H9 (cell line): ENCODE measurements at regions not wholly inside any gene's neighbourhood (a gene's known extent, or its start where the extent isn't known, plus 50 kb on each side); places are given as distances from the start of the nearest gene placed in this dataset.

Experiments used
- DNase-seq: peaks from one replicate; pipeline ENCODE4 v3.0.0-alpha.2; 2017
- H2AFZ ChIP-seq: one replicate; pipeline ENCODE4 v1.6.1; 2013; ENCODE audit warnings: mild to moderate bottlenecking, low read length, control low read depth, moderate library complexity
- H2AK5ac ChIP-seq: 2 replicates; pipeline ENCODE4 v1.6.1; 2013; ENCODE audit warnings: low read length, control low read depth, mixed read lengths; ENCODE audit not compliant: insufficient read length
- H2BK120ac ChIP-seq: one replicate; pipeline ENCODE4 v1.6.1; 2013; ENCODE audit warnings: low read depth, mild to moderate bottlenecking, low read length, control low read depth, inconsistent platforms; ENCODE audit not compliant: poor library complexity, severe bottlenecking
- H2BK12ac ChIP-seq: 2 replicates; pipeline ENCODE4 v1.6.1; 2013; ENCODE audit warnings: low read length, control low read depth, mixed read lengths, low read depth; ENCODE audit not compliant: insufficient read length
- H2BK15ac ChIP-seq: 2 replicates; pipeline ENCODE4 v1.6.1; 2013; ENCODE audit warnings: low read depth, low read length, control low read depth
- H2BK20ac ChIP-seq: one replicate; pipeline ENCODE4 v1.6.1; 2013; ENCODE audit warnings: low read depth, mild to moderate bottlenecking, low read length, control low read depth, inconsistent platforms; ENCODE audit not compliant: poor library complexity, severe bottlenecking
- H2BK5ac ChIP-seq: 2 replicates; pipeline ENCODE4 v1.6.1; 2013; ENCODE audit warnings: low read length, control low read depth, mixed read lengths; ENCODE audit not compliant: insufficient read length
- H3K14ac ChIP-seq: 2 replicates; pipeline ENCODE4 v1.6.1; 2013; ENCODE audit warnings: low read length, control low read depth; ENCODE audit not compliant: insufficient read depth
- H3K18ac ChIP-seq: 2 replicates; pipeline ENCODE4 v1.6.1; 2013; ENCODE audit warnings: low read depth, mild to moderate bottlenecking, mixed read lengths, low read length, control low read depth; ENCODE audit not compliant: insufficient read length
- H3K23ac ChIP-seq: 2 replicates; pipeline ENCODE4 v1.6.1; 2013; ENCODE audit warnings: low read length, control low read depth, mixed read lengths, low read depth; ENCODE audit not compliant: insufficient read length
- H3K23me2 ChIP-seq: 2 replicates; pipeline ENCODE4 v1.6.1; 2013; ENCODE audit warnings: low read depth, mild to moderate bottlenecking, mixed read lengths, low read length, control low read depth; ENCODE audit not compliant: insufficient read length, poor library complexity, severe bottlenecking
- H3K27ac ChIP-seq: 2 replicates; pipeline ENCODE4 v1.5.1; 2013; ENCODE audit warnings: low read length, control low read depth, mixed read lengths, low read depth; ENCODE audit not compliant: insufficient read length
- H3K27me3 ChIP-seq: 2 replicates; pipeline ENCODE4 v1.6.1; 2013; ENCODE audit warnings: low read length, control low read depth, inconsistent platforms; ENCODE audit not compliant: insufficient read depth
- H3K4ac ChIP-seq: 2 replicates; pipeline ENCODE4 v1.6.1; 2013; ENCODE audit warnings: low read depth, mild to moderate bottlenecking, control low read depth, inconsistent platforms, low read length, moderate library complexity
- H3K4me1 ChIP-seq: 2 replicates; pipeline ENCODE4 v1.6.1; 2013; ENCODE audit warnings: low read length, control low read depth, inconsistent platforms; ENCODE audit not compliant: insufficient read depth
- H3K4me2 ChIP-seq: 2 replicates; pipeline ENCODE4 v1.6.1; 2013; ENCODE audit warnings: low read length, control low read depth, mixed read lengths; ENCODE audit not compliant: insufficient read length, insufficient read depth
- H3K56ac ChIP-seq: 2 replicates; pipeline ENCODE4 v1.6.1; 2013; ENCODE audit warnings: low read depth, mild to moderate bottlenecking, mixed read lengths, low read length, control low read depth; ENCODE audit not compliant: insufficient read length
- H3K79me1 ChIP-seq: 2 replicates; pipeline ENCODE4 v1.6.1; 2013; ENCODE audit warnings: low read depth, mild to moderate bottlenecking, moderate library complexity, low read length, control low read depth, inconsistent platforms; ENCODE audit not compliant: insufficient read depth, poor library complexity, severe bottlenecking
- H3K79me2 ChIP-seq: 2 replicates; pipeline ENCODE4 v1.6.1; 2013; ENCODE audit warnings: low read length, control low read depth, inconsistent platforms; ENCODE audit not compliant: insufficient read depth
- H3K9ac ChIP-seq: 2 replicates; pipeline ENCODE4 v1.6.1; 2013; ENCODE audit warnings: low read length, control low read depth, mixed read lengths; ENCODE audit not compliant: insufficient read length; ENCODE audit errors: extremely low read depth
- H3K9me3 ChIP-seq: one replicate; pipeline ENCODE4 v1.6.1; 2013; ENCODE audit warnings: low read depth, low read length, inconsistent platforms; ENCODE audit not compliant: control insufficient read depth
- H3T11ph ChIP-seq: one replicate; pipeline ENCODE4 v1.6.1; 2013; ENCODE audit warnings: mild to moderate bottlenecking, low read length, control low read depth, inconsistent platforms
- H4K20me1 ChIP-seq: one replicate; pipeline ENCODE4 v1.6.1; 2013; ENCODE audit not compliant: control insufficient read depth, insufficient read length, insufficient read depth
- H4K5ac ChIP-seq: 2 replicates; pipeline ENCODE4 v1.6.1; 2013; ENCODE audit warnings: low read depth, mild to moderate bottlenecking, mixed read lengths, low read length, control low read depth; ENCODE audit not compliant: insufficient read length
- H4K8ac ChIP-seq: replicated peaks from 2 replicates; pipeline ENCODE4 v1.6.1; 2013; ENCODE audit warnings: low read length, control low read depth, mixed read lengths, low read depth; ENCODE audit not compliant: insufficient read length
- H4K91ac ChIP-seq: 2 replicates; pipeline ENCODE4 v1.6.1; 2013; ENCODE audit warnings: low read depth, mild to moderate bottlenecking, moderate library complexity, mixed read lengths, low read length, control low read depth; ENCODE audit not compliant: insufficient read length
- H3K27ac Mint-ChIP-seq, 3 experiments: 2 replicates in 2 of 3; 3 replicates in 1 of 3; pipeline ENCODE4 v1.8.0; 2020 to 2021; ENCODE audit warnings: mixed read lengths in 3 of 3, mild to moderate bottlenecking in 1 of 3, moderate library complexity in 1 of 3
- H3K27me3 Mint-ChIP-seq: 2 replicates; pipeline ENCODE4 v1.8.0; 2021; ENCODE audit warnings: low read depth, mild to moderate bottlenecking, moderate library complexity, mixed read lengths
- H3K36me3 Mint-ChIP-seq, 3 experiments: 2 replicates in 2 of 3; 3 replicates in 1 of 3; pipeline ENCODE4 v1.8.0; 2020 to 2021; ENCODE audit warnings: low read depth in 3 of 3, mixed read lengths in 3 of 3; ENCODE audit not compliant: insufficient read depth in 1 of 3
- H3K4me1 Mint-ChIP-seq, 2 experiments: 2 replicates each; pipeline ENCODE4 v1.8.0; 2020; ENCODE audit warnings: mixed read lengths in 2 of 2
- H3K4me3 Mint-ChIP-seq, 2 experiments: 2 replicates in 1 of 2; 3 replicates in 1 of 2; pipeline ENCODE4 v1.8.0; 2020 to 2021; ENCODE audit warnings: mild to moderate bottlenecking in 2 of 2, mixed read lengths in 2 of 2, moderate library complexity in 1 of 2
- H3K9me3 Mint-ChIP-seq, 2 experiments: 2 replicates in 1 of 2; 3 replicates in 1 of 2; pipeline ENCODE4 v1.8.0; 2020; ENCODE audit warnings: mild to moderate bottlenecking in 2 of 2, mixed read lengths in 2 of 2, moderate library complexity in 1 of 2
- WGBS: extraction: QIAGEN DNeasy Blood & Tissue Kit; methylation state at CpG from one replicate; pipeline ENCODE4 v1.1.7; 2013; ENCODE audit warnings: missing lambda C conversion rate, low lambda C conversion rate, mixed read lengths; ENCODE audit not compliant: insufficient read length; ENCODE audit errors: extremely low coverage; 5-methylcytosine and 5-hydroxymethylcytosine counted together
- TF ChIP-seq, protein P1 (sequence below): fragments of 200-600 bp; sonication (generic); conservative IDR thresholded peaks from 3 replicates; pipeline ENCODE4 v1.8.0; 2021; ENCODE audit warnings: antibody characterized with exemption, mild to moderate bottlenecking

DNA sequence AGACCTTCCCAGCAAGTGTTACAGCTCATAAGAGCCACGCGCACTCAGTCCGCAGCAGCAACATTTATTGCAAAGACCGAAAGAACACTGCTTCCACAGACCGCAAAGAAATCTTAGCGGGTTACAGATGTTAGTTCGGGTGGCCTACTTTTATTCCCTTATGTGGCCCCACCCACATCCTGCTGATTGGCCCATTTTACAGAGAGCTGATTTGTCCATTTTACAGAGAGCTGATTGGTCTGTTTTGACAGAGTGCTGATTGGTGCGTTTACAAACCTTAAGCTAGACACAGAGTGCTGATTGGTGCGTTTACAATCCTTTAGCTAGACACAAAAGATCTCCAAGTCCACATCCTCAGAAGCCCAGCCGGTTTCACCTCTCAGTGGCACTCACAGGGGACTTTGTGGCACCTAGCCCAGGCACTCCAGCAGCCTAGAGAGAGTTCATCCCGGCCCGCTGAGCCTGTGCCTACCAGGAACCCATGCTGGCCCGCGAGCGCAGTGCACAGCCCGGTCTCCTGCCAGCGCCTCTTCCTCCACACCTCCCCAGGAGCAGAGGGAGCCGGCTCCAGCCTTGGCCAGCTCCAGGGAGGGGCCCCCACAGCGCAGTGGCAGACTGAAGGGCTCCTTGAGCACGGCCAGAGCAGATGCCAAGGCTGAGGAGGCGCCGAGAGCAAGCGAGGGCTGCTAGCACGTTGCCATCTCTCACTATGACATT, 244.3 kb upstream of the TSHZ2 start:
- Histone ChIP-seq H3K27ac (no peak overlapping the region), H2AK5ac (no peak overlapping the region), H3K4me2 (no peak overlapping the region), H3K56ac (no peak overlapping the region), H3K9me3 (no peaks in the 10 kb centered on the region), H3T11ph (no peak overlapping the region), H3K4me1 (no peaks in the 10 kb centered on the region), H2BK20ac (no peak overlapping the region), H3K23ac (no peak overlapping the region), H2AFZ (no peak overlapping the region), H3K23me2 (no peaks in the 10 kb centered on the region), H2BK15ac (no peak overlapping the region), H3K79me2 (no peaks in the 10 kb centered on the region), H4K5ac (no peak overlapping the region), H4K8ac (no peak overlapping the region), H3K9ac (no peak overlapping the region), H2BK5ac (no peak overlapping the region), H2BK120ac (no peak overlapping the region), H3K79me1 (no peaks in the 10 kb centered on the region), H3K18ac (no peak overlapping the region), H3K27me3 (no peaks in the 10 kb centered on the region), H4K20me1 (no peaks in the 10 kb centered on the region), H2BK12ac (no peak overlapping the region), H3K14ac (no peak overlapping the region), H4K91ac (no peak overlapping the region), H3K4ac (no peak overlapping the region)
- peaks cover 5 to 11% of the 10 kb centered on the region in 2 experiments; a peak in 4 of 5 replicates for H3K9me3 Mint-ChIP-seq
- TF ChIP-seq, protein P1, sequence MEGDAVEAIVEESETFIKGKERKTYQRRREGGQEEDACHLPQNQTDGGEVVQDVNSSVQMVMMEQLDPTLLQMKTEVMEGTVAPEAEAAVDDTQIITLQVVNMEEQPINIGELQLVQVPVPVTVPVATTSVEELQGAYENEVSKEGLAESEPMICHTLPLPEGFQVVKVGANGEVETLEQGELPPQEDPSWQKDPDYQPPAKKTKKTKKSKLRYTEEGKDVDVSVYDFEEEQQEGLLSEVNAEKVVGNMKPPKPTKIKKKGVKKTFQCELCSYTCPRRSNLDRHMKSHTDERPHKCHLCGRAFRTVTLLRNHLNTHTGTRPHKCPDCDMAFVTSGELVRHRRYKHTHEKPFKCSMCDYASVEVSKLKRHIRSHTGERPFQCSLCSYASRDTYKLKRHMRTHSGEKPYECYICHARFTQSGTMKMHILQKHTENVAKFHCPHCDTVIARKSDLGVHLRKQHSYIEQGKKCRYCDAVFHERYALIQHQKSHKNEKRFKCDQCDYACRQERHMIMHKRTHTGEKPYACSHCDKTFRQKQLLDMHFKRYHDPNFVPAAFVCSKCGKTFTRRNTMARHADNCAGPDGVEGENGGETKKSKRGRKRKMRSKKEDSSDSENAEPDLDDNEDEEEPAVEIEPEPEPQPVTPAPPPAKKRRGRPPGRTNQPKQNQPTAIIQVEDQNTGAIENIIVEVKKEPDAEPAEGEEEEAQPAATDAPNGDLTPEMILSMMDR, result no peak
- H3K27me3 Mint-ChIP-seq, result peaks cover 2% of the 10 kb centered on the region; the same call in 1 of the 2 replicates
- no peak overlapping the region; a peak in 1 of 7 replicates for H3K27ac Mint-ChIP-seq
- peaks cover 5 to 7% of the 10 kb centered on the region in 2 experiments; a peak in 3 of 4 replicates for H3K4me1 Mint-ChIP-seq
- no peak for DNase-seq
- WGBS, result no CpG with 5 or more reads among the region's 24 CpGs
- no peak overlapping the region for H3K4me3 Mint-ChIP-seq
- peaks cover 0 to 4% (median 2%) of the 10 kb centered on the region in 3 experiments; a peak in 4 of 7 replicates for H3K36me3 Mint-ChIP-seq
